ENCODE measurements at regions not wholly inside any gene's neighbourhood (a gene's known extent, or its start where the extent isn't known, plus 50 kb on each side); places are given as distances from the start of the nearest gene placed in this dataset.
A peak's percentile ranks its signal among the peaks of the same experiment; 100 is the strongest.

- no peaks in the 10 kb centered on the region for H3K36me3 Mint-ChIP-seq
- no peak for ATAC-seq
- H3K4me1 Mint-ChIP-seq, result no peaks in the 10 kb centered on the region
- no peak overlapping the region for H3K4me3 Mint-ChIP-seq
- no peak for DNase-seq (ENCODE audit: low spot score in 2 of 2)
- H3K9me3 Mint-ChIP-seq, result no peaks in the 10 kb centered on the region
- no peak overlapping the region for H3K27ac Mint-ChIP-seq
Measured at GRCh38 chrX:134727363-134727762, 69.1 kb upstream of the PLAC1 start.

GRCh38 chrX:134725103-134725690 is 66.9 kb upstream of the PLAC1 start:
- Mint-ChIP-seq H3K4me3 (no peak overlapping the region), H3K4me1 (no peaks in the 10 kb centered on the region), H3K36me3 (no peaks in the 10 kb centered on the region), H3K9me3 (no peaks in the 10 kb centered on the region), H3K27ac (no peak overlapping the region)
- DNase-seq (ENCODE audit: low spot score in 2 of 2) (no peak), ATAC-seq (no peak)

- Mint-ChIP-seq H3K36me3 (no peaks in the 10 kb centered on the region), H3K4me3 (no peak overlapping the region), H3K4me1 (peaks cover 12% of the 10 kb centered on the region), H3K9me3 (no peaks in the 10 kb centered on the region), H3K27ac (no peak overlapping the region)
- no peak for ATAC-seq
- no peak for DNase-seq (ENCODE audit: low spot score in 2 of 2)
Measured at GRCh38 chrX:134721766-134722532, 63.7 kb upstream of the PLAC1 start.

- Mint-ChIP-seq H3K4me3 (no peak overlapping the region), H3K27ac (peak overlapping the region; percentile 17), H3K36me3 (no peaks in the 10 kb centered on the region), H3K4me1 (peaks cover 12% of the 10 kb centered on the region), H3K9me3 (no peaks in the 10 kb centered on the region)
- ATAC-seq (peak; percentile 91), DNase-seq (ENCODE audit: low spot score in 2 of 2) (no peak)
Measured at GRCh38 chrX:134718966-134719317, 60.7 kb upstream of the PLAC1 start.

- H3K27ac Mint-ChIP-seq, result peak overlapping the region; percentile 17
- H3K36me3 Mint-ChIP-seq, result no peaks in the 10 kb centered on the region
- ATAC-seq (no peak), DNase-seq (ENCODE audit: low spot score in 2 of 2) (no peak)
- H3K4me3 Mint-ChIP-seq, result no peak overlapping the region
- peaks cover 12% of the 10 kb centered on the region for H3K4me1 Mint-ChIP-seq
- no peaks in the 10 kb centered on the region for H3K9me3 Mint-ChIP-seq
Measured at GRCh38 chrX:134718105-134718965, 60.1 kb upstream of the PLAC1 start.

GRCh38 chrX:134717698-134718097 is 59.4 kb upstream of the PLAC1 start:
- H3K9me3 Mint-ChIP-seq, result no peaks in the 10 kb centered on the region

GRCh38 chrX:134716620-134717012 is 58.3 kb upstream of the PLAC1 start:
- ATAC-seq, result no peak
- no peak for DNase-seq (ENCODE audit: low spot score in 2 of 2)
- H3K27ac Mint-ChIP-seq, result no peak overlapping the region
- peaks cover 12% of the 10 kb centered on the region for H3K4me1 Mint-ChIP-seq
- no peaks in the 10 kb centered on the region for H3K9me3 Mint-ChIP-seq
- no peaks in the 10 kb centered on the region for H3K36me3 Mint-ChIP-seq
- H3K4me3 Mint-ChIP-seq, result no peak overlapping the region

More at GRCh38 chrX:134717698-134718097, 59.4 kb upstream of the PLAC1 start:
- ATAC-seq (peak; percentile 46), DNase-seq (ENCODE audit: low spot score in 2 of 2) (no peak)
- H3K4me3 Mint-ChIP-seq, result no peak overlapping the region
- no peaks in the 10 kb centered on the region for H3K36me3 Mint-ChIP-seq
- H3K4me1 Mint-ChIP-seq, result peaks cover 12% of the 10 kb centered on the region
- no peak overlapping the region for H3K27ac Mint-ChIP-seq

GRCh38 chrX:134715930-134716619 is 57.8 kb upstream of the PLAC1 start:
- no peak overlapping the region for H3K27ac Mint-ChIP-seq
- H3K4me1 Mint-ChIP-seq, result peaks cover 12% of the 10 kb centered on the region
- DNase-seq (ENCODE audit: low spot score in 2 of 2), result no peak
- no peak overlapping the region for H3K4me3 Mint-ChIP-seq
- H3K36me3 Mint-ChIP-seq, result no peaks in the 10 kb centered on the region
- no peak for ATAC-seq
- no peaks in the 10 kb centered on the region for H3K9me3 Mint-ChIP-seq

GRCh38 chrX:134714633-134715110 is 56.4 kb upstream of the PLAC1 start:
- Mint-ChIP-seq H3K36me3 (no peaks in the 10 kb centered on the region), H3K27ac (no peak overlapping the region), H3K9me3 (no peaks in the 10 kb centered on the region), H3K4me3 (no peak overlapping the region), H3K4me1 (peaks cover 12% of the 10 kb centered on the region)
- no peak for DNase-seq (ENCODE audit: low spot score in 2 of 2)
- ATAC-seq, result no peak

- Mint-ChIP-seq H3K36me3 (no peaks in the 10 kb centered on the region), H3K9me3 (no peaks in the 10 kb centered on the region), H3K27ac (no peak overlapping the region), H3K4me1 (peaks cover 6% of the 10 kb centered on the region), H3K4me3 (no peak overlapping the region)
- ATAC-seq (no peak), DNase-seq (ENCODE audit: low spot score in 2 of 2) (no peak)
Measured at GRCh38 chrX:134713618-134714107, 55.4 kb upstream of the PLAC1 start.

- Mint-ChIP-seq H3K27ac (no peak overlapping the region), H3K36me3 (no peaks in the 10 kb centered on the region), H3K9me3 (no peaks in the 10 kb centered on the region), H3K4me1 (no peaks in the 10 kb centered on the region), H3K4me3 (no peak overlapping the region)
- ATAC-seq (peak; percentile 56), DNase-seq (ENCODE audit: low spot score in 2 of 2) (no peak)
Measured at GRCh38 chrX:134712272-134712671, 54.0 kb upstream of the PLAC1 start.

GRCh38 chrX:134711135-134711921 is 53.1 kb upstream of the PLAC1 start:
- no peaks in the 10 kb centered on the region for H3K9me3 Mint-ChIP-seq
- no peak overlapping the region for H3K27ac Mint-ChIP-seq
- no peak for ATAC-seq
- DNase-seq (ENCODE audit: low spot score in 2 of 2), result no peak
- no peak overlapping the region for H3K4me3 Mint-ChIP-seq
- H3K4me1 Mint-ChIP-seq, result no peaks in the 10 kb centered on the region
- H3K36me3 Mint-ChIP-seq, result no peaks in the 10 kb centered on the region

All from stimulated activated effector memory CD8-positive, alpha-beta T cell treated with anti-CD3 and anti-CD28 coated beads, Interleukin-12 subunit alpha, Interleukin-12 subunit beta, amount 100 ng/mL, for 72 hours (primary cell).